HUES64 (cell line): ENCODE measurements at regions not wholly inside any gene's neighbourhood (a gene's known extent, or its start where the extent isn't known, plus 50 kb on each side); places are given as distances from the start of the nearest gene placed in this dataset.

Source experiments
- H3K27ac ChIP-seq: 2 replicates; pipeline ENCODE4 v1.7.0; 2013; ENCODE audit warnings: low read depth, low read length, inconsistent platforms
- H3K27me3 ChIP-seq: 2 replicates; pipeline ENCODE4 v1.6.1; 2013; ENCODE audit warnings: mild to moderate bottlenecking, low read length; ENCODE audit not compliant: insufficient read depth
- H3K36me3 ChIP-seq: 2 replicates; pipeline ENCODE4 v1.6.1; 2013; ENCODE audit warnings: mild to moderate bottlenecking, low read length; ENCODE audit not compliant: insufficient read depth
- H3K4me1 ChIP-seq: 2 replicates; pipeline ENCODE4 v1.6.1; 2013; ENCODE audit warnings: mild to moderate bottlenecking, low read length, moderate library complexity; ENCODE audit not compliant: insufficient read depth
- H3K4me3 ChIP-seq: 2 replicates; pipeline ENCODE4 v1.5.1; 2013; ENCODE audit warnings: mild to moderate bottlenecking, low read length, moderate library complexity
- H3K9ac ChIP-seq: 2 replicates; pipeline ENCODE4 v1.6.1; 2013; ENCODE audit warnings: mild to moderate bottlenecking, low read depth, low read length
- H3K9me3 ChIP-seq: 2 replicates; pipeline ENCODE4 v1.6.1; 2013; ENCODE audit warnings: low read depth, low read length; ENCODE audit not compliant: insufficient read depth
- WGBS: fragments of 150-250, 120-280 bp; methylation state at CpG from one replicate; pipeline ENCODE4 v1.1.7; 2013; ENCODE audit warnings: missing lambda C conversion rate; 5-methylcytosine and 5-hydroxymethylcytosine counted together

- Histone ChIP-seq H3K4me3 (no peak overlapping the region), H3K9me3 (no peaks in the 10 kb centered on the region)
- 80% methylated on average over 2 of the region's 2 CpGs for WGBS
These were observed 1407.7 kb downstream of the EFNB2 start for GRCh38 chr13:105127732-105128131.

GRCh38 chr13:105121221-105121620, 1414.2 kb downstream of the EFNB2 start:
- H3K27me3 ChIP-seq = no peaks in the 10 kb centered on the region
- H3K9me3 ChIP-seq = no peaks in the 10 kb centered on the region
- no peak overlapping the region for H3K9ac ChIP-seq
- no peak overlapping the region for H3K4me3 ChIP-seq
- WGBS = 92% methylated on average over 4 of the region's 4 CpGs
- no peaks in the 10 kb centered on the region for H3K4me1 ChIP-seq
- no peaks in the 10 kb centered on the region for H3K36me3 ChIP-seq
- no peak overlapping the region for H3K27ac ChIP-seq

More at GRCh38 chr13:105127732-105128131, 1407.7 kb downstream of the EFNB2 start:
- H3K27ac ChIP-seq = no peak overlapping the region
- no peaks in the 10 kb centered on the region for H3K36me3 ChIP-seq
- no peaks in the 10 kb centered on the region for H3K27me3 ChIP-seq
- no peaks in the 10 kb centered on the region for H3K4me1 ChIP-seq
- no peak overlapping the region for H3K9ac ChIP-seq

GRCh38 chr13:105118426-105118985, 1417.0 kb downstream of the EFNB2 start:
- Histone ChIP-seq H3K4me3 (no peak overlapping the region), H3K27ac (no peak overlapping the region), H3K9me3 (peaks cover 6% of the 10 kb centered on the region; the same call in 1 of the 2 replicates), H3K36me3 (no peaks in the 10 kb centered on the region), H3K27me3 (no peaks in the 10 kb centered on the region), H3K4me1 (no peaks in the 10 kb centered on the region), H3K9ac (no peak overlapping the region)

- Histone ChIP-seq H3K27me3 (no peaks in the 10 kb centered on the region), H3K9ac (no peak overlapping the region), H3K27ac (no peak overlapping the region), H3K4me1 (no peaks in the 10 kb centered on the region), H3K9me3 (peaks cover 6% of the 10 kb centered on the region; the same call in 1 of the 2 replicates), H3K36me3 (no peaks in the 10 kb centered on the region), H3K4me3 (no peak overlapping the region)
These were observed 1418.5 kb downstream of the EFNB2 start for GRCh38 chr13:105116966-105117365.

GRCh38 chr13:105112561-105112960, 1422.9 kb downstream of the EFNB2 start:
- H3K27ac ChIP-seq = no peak overlapping the region
- H3K27me3 ChIP-seq = no peaks in the 10 kb centered on the region

GRCh38 chr13:105107781-105108180, 1427.7 kb downstream of the EFNB2 start:
- Histone ChIP-seq H3K4me3 (no peak overlapping the region), H3K36me3 (no peaks in the 10 kb centered on the region), H3K27me3 (no peaks in the 10 kb centered on the region), H3K27ac (peak overlapping the region; percentile 37; the same call in 1 of the 2 replicates), H3K9me3 (no peaks in the 10 kb centered on the region), H3K4me1 (peaks cover 15% of the 10 kb centered on the region; the same call in 1 of the 2 replicates), H3K9ac (no peak overlapping the region)
- 62% methylated on average over 2 of the region's 3 CpGs for WGBS

More at GRCh38 chr13:105112561-105112960, 1422.9 kb downstream of the EFNB2 start:
- 93% methylated on average over 4 of the region's 4 CpGs for WGBS
- H3K9ac ChIP-seq = no peak overlapping the region
- peaks cover 6% of the 10 kb centered on the region; the same call in 1 of the 2 replicates for H3K9me3 ChIP-seq
- H3K36me3 ChIP-seq = no peaks in the 10 kb centered on the region
- no peak overlapping the region for H3K4me3 ChIP-seq
- H3K4me1 ChIP-seq = peaks cover 6% of the 10 kb centered on the region; the same call in 1 of the 2 replicates

- no peaks in the 10 kb centered on the region for H3K36me3 ChIP-seq
- H3K9ac ChIP-seq = no peak overlapping the region
- H3K4me1 ChIP-seq = peaks cover 15% of the 10 kb centered on the region; the same call in 1 of the 2 replicates
- no peaks in the 10 kb centered on the region for H3K27me3 ChIP-seq
- H3K27ac ChIP-seq = no peak overlapping the region
- no peaks in the 10 kb centered on the region for H3K9me3 ChIP-seq
- 95% methylated on average over 2 of the region's 4 CpGs for WGBS
- H3K4me3 ChIP-seq = no peak overlapping the region
These were observed 1430.0 kb downstream of the EFNB2 start for GRCh38 chr13:105105471-105105870.

GRCh38 chr13:105097521-105097920, 1437.9 kb downstream of the EFNB2 start:
- Histone ChIP-seq H3K4me3 (no peak overlapping the region), H3K9me3 (no peaks in the 10 kb centered on the region), H3K36me3 (no peaks in the 10 kb centered on the region), H3K27ac (no peak overlapping the region), H3K27me3 (no peaks in the 10 kb centered on the region), H3K9ac (no peak overlapping the region), H3K4me1 (no peaks in the 10 kb centered on the region)

- no peak overlapping the region for H3K4me3 ChIP-seq
- H3K9me3 ChIP-seq = no peaks in the 10 kb centered on the region
- H3K9ac ChIP-seq = no peak overlapping the region
- H3K36me3 ChIP-seq = no peaks in the 10 kb centered on the region
- H3K27me3 ChIP-seq = no peaks in the 10 kb centered on the region
- H3K27ac ChIP-seq = no peak overlapping the region
- WGBS = 90% methylated on average over 1 of the region's 4 CpGs
- peaks cover 6% of the 10 kb centered on the region; the same call in 1 of the 2 replicates for H3K4me1 ChIP-seq
These were observed 1445.4 kb downstream of the EFNB2 start for GRCh38 chr13:105089858-105090643.

GRCh38 chr13:105087945-105088344, 1447.5 kb downstream of the EFNB2 start:
- Histone ChIP-seq H3K9me3 (no peaks in the 10 kb centered on the region), H3K27ac (no peak overlapping the region), H3K4me1 (peaks cover 6% of the 10 kb centered on the region; the same call in 1 of the 2 replicates), H3K4me3 (no peak overlapping the region), H3K27me3 (no peaks in the 10 kb centered on the region), H3K36me3 (no peaks in the 10 kb centered on the region), H3K9ac (no peak overlapping the region)
- 48% methylated on average over 3 of the region's 4 CpGs for WGBS

GRCh38 chr13:105084931-105085330, 1450.5 kb downstream of the EFNB2 start:
- Histone ChIP-seq H3K4me1 (peaks cover 6% of the 10 kb centered on the region; the same call in 1 of the 2 replicates), H3K9me3 (no peaks in the 10 kb centered on the region), H3K4me3 (no peak overlapping the region), H3K27me3 (no peaks in the 10 kb centered on the region), H3K9ac (no peak overlapping the region), H3K27ac (no peak overlapping the region), H3K36me3 (no peaks in the 10 kb centered on the region)
- WGBS = 97% methylated on average over 4 of the region's 5 CpGs
